GM12874 (cell line): ENCODE measurements at regions not wholly inside any gene's neighbourhood (a gene's known extent, or its start where the extent isn't known, plus 50 kb on each side); places are given as distances from the start of the nearest gene placed in this dataset.

Source experiments
- TF ChIP-seq, protein P1 (sequence below): IDR thresholded peaks from 2 replicates; pipeline ENCODE4 v1.5.1; 2011; ENCODE audit warnings: low read depth, mild to moderate bottlenecking, control low read depth, low read length, moderate library complexity; ENCODE audit not compliant: insufficient read depth

DNA sequence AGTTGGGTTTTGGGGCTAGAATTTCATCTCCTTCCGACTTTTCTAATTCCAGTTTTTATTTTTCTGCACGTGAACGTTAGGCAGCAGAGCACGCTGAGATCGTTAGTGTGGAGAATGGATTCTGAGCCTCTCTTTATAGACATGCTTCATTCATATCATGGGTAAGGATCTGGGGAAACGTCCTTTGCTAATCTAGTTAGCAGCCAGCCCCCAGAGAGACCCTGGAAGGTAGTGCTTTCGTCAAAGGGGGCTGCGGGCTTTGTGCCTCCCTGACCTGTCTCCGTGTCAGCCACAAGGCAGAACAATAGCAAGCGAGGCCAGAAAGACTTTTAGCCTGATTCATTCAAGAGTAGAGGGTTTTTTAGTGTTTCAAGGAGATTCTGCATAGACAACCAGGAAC lies 196.3 kb upstream of the KLF6 start:
- TF ChIP-seq, protein P1, sequence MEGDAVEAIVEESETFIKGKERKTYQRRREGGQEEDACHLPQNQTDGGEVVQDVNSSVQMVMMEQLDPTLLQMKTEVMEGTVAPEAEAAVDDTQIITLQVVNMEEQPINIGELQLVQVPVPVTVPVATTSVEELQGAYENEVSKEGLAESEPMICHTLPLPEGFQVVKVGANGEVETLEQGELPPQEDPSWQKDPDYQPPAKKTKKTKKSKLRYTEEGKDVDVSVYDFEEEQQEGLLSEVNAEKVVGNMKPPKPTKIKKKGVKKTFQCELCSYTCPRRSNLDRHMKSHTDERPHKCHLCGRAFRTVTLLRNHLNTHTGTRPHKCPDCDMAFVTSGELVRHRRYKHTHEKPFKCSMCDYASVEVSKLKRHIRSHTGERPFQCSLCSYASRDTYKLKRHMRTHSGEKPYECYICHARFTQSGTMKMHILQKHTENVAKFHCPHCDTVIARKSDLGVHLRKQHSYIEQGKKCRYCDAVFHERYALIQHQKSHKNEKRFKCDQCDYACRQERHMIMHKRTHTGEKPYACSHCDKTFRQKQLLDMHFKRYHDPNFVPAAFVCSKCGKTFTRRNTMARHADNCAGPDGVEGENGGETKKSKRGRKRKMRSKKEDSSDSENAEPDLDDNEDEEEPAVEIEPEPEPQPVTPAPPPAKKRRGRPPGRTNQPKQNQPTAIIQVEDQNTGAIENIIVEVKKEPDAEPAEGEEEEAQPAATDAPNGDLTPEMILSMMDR: no peak

DNA sequence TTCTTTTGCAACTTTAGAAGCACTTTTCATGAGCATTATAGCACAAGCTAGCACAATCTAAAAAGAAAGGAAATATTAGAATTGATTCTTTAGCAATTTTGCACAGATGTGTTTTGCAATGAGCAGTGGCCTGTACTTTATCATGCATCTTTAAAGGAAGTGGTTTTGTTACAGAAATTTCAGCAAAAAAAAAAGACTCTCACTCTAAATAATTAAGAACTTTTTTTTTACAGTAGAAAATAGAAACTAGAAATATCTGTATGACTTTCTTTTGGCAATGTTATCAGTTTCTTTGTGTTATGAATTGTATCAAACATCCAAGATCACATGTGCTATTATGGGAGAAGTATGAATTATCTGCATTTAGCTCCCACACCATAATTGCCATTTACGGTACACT lies 195.7 kb upstream of the KLF6 start:
- TF ChIP-seq, protein P1: no peak

DNA sequence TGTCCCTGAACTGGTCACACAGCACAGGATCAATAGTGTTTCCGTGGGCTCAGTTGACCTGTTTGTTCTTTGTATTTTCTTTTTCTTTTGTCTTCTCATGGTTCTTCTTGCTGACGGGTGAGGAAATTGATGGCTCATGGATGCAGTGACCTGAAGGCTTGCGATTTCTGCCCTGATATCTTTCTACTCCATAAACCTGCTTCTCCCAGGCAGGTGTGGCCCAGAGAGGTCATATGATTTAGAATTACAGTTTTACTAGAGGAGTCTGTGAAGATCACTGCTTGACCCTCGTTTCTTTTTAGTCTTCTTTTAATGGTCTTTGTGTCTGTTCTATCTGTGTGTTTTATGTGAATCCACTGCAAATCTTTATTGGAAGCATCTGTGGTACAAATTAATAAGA lies 195.1 kb upstream of the KLF6 start:
- TF ChIP-seq, protein P1: no peak

DNA sequence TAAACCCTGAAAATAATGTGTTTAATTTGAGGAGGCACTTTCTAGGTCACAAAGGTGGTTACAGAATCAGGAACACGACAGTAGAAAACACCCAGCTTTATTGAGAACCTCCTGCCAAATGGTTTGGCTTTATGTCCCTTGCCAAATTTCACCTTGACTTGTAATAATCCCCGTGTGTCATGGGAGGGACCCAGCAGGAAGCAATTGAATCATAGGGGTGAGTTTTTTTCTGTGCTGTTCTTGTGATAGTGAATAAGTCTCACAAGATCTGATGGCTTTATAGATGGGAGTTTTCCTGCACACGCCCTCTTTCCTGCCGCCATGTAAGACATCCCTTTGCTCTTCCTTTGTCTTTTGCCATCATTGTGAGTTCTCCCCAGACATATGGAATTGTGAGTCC lies 193.8 kb upstream of the KLF6 start:
- TF ChIP-seq, protein P1: no peak

DNA sequence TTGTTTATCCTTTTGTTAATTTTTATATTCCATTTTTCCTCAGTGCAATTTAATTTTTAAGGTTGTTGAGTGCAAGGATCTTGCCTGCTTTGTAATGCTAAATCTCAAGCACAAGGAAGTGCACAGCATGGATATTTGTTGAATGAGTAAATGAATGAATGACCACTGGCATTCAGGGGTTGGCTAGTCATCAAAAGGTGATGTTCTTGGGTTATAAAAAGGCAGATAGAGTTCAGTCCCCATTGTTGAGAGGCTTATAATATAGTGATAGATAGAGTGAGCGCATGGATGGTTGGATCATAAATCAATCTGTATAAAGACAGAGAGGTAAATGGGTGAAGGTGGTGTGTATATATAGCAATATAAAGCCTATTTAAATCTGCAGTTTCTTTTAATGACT lies 193.2 kb upstream of the KLF6 start:
- TF ChIP-seq, protein P1: no peak

DNA sequence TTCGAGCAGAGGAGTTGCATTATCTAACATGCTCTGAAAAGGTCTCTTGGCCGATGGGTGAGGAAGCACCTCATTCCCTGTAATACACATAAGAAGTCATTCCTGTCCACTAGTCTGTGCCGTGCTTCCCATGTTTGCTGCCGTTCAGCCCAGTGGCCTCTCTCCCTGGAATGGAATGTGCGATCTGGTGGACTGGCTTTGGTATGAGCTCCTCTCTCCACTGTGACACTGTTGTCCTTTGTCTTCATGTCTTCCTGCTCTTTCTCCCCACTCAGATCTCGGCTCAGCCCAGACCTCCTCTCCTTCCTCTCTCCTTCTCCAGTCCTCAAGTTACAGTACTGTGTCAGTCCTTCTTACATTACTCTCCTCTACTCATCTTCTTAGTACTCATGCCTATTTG lies 192.8 kb upstream of the KLF6 start:
- TF ChIP-seq, protein P1: no peak

DNA sequence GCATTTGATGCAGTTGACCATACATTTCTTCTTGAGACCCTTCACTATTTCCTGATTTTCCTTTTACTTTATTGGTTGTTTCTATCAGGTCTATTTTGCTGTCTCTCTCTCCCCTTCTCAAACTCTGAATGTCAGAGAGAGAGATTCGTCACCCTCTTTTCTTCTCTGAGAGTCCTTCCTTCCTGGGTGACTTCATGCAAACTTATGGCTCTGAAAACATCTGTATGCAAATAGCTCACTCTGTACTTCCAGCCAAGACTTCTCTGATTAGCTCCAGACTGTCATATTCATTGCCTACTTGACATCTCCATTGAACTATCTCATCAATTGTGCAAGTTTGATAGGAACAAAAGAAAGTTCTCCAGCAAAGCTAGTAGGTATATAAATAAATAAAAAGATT lies 191.7 kb upstream of the KLF6 start:
- TF ChIP-seq, protein P1: no peak

DNA sequence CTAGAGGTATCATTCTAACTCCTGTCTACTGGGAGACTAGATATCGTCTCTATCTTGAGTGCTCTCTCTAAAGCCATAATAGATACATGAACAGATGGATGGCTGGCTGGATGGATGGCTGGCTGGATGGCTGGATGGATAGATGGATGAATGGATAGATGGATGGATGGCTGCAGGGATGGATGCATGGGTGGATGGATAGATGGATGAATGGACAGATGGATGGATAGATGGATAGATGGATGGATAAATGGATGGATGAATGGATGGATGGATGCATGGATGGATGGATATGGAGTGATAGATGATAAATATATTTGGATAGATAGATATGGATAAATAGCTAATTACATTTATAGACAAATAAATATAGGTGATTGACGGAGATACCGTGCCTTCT lies 191.2 kb upstream of the KLF6 start:
- TF ChIP-seq, protein P1: no peak
